GM19035 (cell line): ENCODE measurements at regions not wholly inside any gene's neighbourhood (a gene's known extent, or its start where the extent isn't known, plus 50 kb on each side); places are given as distances from the start of the nearest gene placed in this dataset.
"Not testable (repeated sequence)": the region's sequence is repeated elsewhere in the genome, so short reads cannot be mapped to it uniquely, and the experiment has no call there.

Experiments
- ATAC-seq: cut with Tn5 transposase; IDR thresholded peaks from one replicate; pipeline ENCODE4 v1.9.1; 2021; ENCODE audit not compliant: unreplicated experiment

DNA sequence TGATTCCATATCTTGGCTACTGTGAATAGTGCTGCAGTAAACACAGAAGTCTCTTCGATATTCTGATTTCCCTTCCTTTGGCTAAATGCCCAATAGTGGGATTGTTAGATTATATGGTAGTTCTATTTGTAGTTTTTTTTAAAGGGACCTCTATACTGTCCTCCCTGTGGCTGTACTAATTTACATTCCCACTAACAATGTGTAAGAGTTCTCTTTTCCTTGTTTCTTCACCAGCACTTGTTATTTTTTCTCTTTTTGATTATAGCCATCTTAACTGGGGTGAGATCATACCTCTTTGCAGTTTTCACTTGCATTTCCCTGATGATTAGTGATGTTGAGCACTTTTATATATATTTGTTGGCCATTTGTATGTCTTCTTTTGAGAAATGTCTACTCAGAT, 102.0 kb downstream of the CARTPT start:
- no peak for ATAC-seq

DNA sequence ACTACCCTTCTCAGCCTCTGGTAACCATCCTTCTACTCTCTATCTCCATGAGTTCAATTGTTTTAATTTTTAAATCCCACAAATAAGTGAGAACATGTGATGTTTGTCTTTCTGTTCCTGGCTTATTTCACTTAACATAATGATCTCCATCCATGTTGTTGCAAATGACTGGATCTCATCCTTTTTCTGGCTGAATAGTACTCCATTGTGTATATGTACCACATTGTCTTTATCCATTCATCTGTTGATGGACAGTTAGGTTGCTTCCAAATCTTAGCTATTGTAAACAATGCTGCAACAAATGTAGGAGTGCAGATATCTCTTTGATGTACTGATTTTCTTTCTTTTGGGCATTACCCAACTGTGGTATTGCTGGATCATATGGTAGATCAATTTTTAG, 103.0 kb downstream of the CARTPT start:
- not testable (repeated sequence) for ATAC-seq

DNA sequence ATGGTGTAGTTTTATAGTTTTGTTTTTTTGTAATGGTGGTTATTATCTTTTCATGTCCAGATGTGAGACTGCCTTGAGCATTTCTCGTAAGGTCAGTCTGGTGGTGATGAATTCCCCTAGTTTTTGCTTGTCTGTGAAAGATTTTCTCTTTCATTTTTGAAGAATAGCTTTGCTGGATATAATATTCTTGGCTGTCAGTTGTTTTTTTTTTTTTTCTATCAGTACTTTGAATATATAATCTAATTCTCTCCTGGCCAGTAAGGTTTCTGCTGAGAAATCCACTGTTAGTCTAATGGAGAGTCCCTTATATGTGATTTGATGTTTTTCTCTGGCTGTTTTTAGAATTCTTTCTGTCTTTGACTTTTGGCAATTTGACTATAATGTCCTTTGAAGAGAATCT, 106.9 kb downstream of the CARTPT start:
- ATAC-seq = no peak

DNA sequence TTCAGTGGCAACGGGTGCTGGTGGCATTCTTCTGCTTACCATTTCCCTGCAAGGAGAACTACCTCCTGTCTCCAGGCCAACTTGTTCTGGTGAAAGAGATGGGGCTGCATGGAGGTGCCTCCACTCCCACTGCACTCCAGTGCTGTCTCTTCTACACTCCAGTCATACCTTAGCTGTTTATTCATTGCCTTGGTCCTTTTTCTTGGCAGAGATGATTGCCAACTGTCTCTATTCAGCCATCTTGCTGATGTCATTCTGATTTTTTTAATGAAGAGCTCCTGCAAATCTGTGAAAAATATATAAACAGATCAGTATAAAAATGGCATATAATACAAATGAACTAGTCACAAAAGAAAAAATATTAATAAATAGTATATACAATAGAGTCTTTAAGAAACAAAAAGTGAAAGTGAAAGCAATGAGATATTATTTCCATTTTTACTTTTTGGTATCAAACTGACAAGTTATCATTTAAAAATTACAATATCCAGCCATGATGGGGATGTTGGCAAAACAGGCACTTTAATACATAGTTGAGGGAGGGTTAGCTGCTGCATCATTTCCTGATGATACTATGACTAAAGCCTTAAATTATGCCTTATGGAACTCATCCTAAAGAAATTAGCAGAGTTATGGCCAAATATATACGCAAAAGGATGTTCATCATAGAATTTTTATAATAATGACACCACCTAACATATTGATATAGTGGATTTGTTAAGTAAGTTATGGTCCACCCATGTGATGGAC, 109.4 kb downstream of the CARTPT start:
- ATAC-seq = no peak

DNA sequence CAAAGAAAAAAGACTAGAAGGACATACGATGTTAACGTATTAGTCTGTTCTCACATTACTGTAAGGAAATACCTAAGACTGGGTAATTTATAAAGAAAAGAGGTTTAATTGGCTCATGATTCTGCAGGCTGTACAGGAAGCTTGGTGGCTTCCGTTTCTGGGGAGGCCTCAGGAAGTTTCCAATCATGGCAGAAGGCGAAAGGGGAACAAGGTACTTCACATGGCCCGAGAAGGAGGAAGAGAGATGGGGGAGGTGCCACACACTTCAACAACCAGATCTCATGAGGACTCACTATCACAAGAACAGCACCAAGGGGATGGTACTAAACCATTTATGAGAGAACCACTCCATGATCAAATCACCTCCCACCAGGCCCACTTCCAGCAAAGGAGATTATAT, 110.1 kb downstream of the CARTPT start:
- no peak for ATAC-seq

DNA sequence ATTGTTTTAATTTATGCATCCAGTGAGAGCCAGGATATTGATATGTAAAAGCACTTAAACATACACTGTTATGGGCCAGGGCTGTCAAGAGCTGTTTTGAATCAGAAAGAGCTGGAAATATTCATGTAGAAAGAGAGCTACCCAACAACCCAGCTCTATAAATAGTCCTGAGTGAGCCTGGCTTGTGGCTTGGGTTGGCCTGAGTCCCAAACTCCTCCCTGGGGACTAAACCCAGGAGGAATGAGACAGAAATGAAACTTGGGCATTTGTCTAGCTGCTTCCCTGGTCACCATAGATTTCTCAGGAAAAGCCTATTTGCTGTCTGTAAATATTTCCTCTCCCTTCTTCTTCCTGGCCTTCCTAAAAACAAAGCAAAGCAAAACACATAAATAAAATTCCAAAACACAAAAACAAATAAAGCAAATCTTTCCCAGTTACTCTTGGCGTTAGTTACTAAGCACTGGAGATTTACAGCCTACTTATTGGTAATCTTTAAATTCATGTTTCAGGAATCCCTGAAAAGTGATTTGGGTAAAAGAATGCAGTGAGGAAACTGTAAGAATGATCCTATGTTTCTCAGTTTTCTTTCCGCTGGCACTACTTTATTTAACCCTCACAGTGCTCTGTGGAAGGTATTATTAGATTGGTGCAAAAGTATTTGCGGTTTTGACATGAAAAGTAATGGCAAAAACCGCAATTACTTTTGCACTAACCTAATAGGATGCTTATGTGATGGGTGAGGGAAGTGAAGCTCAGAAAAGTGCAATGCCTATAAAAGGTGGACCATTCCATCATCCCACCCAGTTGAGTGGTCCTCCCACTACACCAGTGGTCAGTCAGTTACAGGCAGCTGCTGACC, 111.8 kb downstream of the CARTPT start:
- ATAC-seq = no peak

DNA sequence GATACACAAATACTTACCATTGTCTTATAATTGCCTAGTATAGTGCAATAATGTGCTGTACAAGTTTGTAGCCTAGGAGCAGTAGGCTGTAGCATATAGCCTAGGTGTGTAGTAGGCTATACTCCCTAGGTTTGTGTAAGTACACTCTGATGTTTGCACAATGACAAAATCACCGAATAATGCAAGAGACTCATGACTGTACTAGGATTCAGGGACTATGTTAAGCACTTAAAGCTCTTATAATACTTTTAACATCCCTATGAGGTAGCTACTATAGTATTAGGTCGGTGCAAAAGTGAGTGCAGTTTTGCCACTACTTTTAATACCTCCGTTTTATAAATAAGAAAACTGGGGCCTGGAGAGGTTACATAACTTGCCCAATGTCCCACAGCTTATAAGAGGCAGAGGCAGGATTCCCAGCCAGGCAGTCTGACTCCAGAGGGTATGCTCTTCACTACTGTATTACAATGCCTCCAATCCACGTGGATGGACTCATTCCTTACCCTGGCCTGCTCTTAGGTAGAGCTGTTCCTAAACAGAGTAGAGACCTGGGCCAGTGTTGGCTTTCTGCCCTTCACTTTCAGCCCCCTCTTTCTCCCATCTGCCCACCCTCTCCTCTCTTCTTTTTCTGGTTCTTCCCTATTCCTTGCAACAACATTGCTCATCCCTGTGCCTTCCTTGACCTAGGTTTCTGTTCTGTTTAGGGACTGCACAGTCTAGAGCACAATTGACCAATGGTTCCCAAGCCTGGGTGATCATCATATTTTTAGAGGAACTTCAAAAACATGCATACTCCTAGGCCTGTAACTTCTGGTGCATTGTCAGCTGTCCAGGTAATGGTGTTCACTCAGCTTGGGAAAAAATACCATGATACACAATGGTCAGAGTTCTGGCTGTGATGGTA, 114.0 kb downstream of the CARTPT start:
- ATAC-seq = no peak

DNA sequence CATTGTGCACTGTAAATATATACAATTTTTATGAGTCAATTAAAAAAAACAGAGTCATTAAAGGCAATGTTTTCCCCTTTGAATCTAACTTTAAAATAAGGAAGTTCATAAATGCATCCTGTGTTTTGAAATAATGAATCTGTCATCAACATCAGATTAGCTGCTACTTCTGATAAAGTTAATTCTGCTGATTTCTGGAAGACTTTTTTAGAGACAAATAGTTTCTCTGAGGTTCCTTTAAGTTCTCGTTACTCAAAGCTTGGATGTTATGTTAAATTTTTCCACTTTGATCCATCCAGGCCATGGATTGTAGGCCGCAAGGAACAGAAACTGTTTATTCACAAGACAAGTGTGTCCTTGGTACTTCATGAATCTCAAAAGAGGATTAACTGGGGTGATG, 115.5 kb downstream of the CARTPT start:
- no peak for ATAC-seq

DNA sequence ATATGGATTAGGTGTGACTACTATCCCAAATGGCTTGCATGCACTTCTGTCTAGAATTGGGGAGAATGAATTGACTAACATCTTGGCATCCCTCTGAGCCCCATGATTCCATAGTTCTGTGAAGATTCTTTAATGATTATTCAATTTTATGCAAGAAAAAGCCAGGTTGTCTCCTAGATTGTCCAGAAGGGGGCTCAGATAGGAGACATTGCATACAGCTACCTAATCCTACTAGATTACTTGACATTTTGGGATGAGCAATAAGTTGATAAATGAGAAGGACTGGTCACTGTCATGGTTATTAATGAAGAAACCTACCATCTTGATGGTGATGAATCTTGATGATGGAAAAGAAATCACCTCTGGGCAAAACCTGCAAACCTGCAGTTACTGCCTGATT, 117.0 kb downstream of the CARTPT start:
- ATAC-seq = no peak

DNA sequence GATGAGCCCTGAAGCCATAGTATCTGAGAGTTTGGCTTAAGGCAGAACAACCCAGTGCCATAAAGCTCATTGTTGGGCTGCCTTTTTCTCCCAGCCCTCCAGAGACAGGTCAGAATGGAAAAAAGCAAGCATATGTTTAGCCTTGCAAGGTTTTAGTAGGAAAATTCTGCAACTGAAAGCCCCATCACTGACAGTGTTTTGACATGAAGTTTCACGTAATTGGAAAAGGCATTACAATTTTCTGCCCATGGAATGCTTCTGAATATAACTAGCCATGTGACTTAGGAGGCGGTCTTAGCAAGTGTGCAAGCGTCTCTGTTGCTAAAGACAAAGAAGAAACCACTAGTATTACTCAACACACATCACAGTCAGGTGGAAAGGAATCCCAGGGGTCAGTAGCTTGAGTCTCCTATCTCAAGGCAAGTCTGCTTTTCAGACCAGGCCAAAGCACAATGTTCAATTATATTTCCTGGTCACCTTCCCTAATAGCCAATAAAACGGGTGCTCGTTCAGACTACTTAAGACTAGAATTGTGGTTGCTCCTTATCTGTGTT, 117.6 kb downstream of the CARTPT start:
- no peak for ATAC-seq

DNA sequence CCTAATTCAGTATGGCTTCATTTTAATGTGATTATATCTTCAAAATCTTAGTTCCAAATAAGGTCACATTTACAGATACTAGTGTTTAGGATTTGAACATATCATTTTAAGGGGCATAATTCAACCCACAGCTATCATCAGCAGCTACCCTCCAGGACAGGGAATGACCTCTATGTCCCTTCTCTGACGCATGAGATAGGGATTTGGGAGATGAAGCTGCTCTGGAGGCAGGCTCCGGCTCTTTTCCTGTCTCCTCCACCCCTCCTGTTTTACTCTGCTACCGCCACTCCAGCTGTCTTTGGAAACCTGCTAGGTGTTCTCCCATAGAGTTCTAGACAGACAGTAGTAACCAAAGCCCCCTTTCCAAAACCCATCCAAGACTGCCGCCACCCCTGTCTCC, 119.2 kb downstream of the CARTPT start:
- no peak for ATAC-seq

DNA sequence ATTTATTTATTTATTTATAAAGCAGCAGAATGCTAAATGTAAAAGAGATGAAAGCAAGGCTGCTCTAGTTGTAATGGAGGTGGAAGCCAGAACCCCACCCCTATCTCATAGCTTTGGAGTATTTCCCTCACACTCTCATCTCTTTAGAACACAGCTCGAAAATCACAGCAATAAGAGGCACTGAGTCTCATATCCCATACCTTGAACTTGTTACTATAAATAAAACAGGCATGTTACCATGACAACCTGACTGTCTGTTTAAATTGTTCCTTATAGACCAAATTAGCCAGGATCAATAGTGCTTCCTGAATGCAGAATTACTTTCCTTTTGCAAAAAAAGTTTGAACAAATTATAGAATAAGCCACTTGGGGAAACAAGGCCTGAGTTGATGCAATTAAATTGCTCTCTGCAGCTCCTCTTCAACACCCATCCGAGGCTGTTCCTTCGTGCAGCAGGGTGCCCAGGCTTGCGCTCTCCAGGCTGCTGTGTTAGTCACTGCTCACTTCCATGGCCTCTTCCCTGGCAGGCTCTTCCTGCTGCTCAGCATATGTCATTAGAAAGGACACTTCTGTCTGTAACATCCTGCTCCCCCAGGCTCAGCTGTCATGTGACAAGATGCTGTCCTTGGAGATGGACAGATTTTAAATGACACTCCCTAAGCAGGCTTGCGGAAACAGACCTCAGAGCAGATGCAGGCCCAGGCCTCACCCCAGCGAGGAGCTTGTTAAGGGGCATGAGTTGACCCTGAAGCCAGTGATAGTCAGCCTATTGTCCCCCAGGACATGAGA, 120.2 kb downstream of the CARTPT start:
- ATAC-seq = no peak

DNA sequence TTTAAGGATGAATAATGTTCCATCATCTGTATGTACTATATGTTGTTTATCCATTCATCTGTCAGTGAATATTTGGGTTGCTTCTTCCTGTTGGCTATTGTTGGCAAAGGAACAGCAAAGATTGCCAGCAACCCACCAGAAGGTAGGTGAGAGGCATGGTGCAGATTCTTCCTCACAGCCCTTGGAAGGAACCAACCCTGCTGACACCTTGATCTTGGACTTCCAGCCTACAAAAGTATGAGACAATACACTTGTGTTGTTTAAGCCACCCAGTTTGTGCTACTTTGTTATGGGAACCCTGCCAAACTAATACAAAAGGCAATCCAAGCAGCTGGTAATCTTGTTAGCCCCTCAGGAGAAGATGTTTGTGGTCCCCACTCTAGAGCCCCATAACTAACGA, 122.0 kb downstream of the CARTPT start:
- ATAC-seq = no peak

DNA sequence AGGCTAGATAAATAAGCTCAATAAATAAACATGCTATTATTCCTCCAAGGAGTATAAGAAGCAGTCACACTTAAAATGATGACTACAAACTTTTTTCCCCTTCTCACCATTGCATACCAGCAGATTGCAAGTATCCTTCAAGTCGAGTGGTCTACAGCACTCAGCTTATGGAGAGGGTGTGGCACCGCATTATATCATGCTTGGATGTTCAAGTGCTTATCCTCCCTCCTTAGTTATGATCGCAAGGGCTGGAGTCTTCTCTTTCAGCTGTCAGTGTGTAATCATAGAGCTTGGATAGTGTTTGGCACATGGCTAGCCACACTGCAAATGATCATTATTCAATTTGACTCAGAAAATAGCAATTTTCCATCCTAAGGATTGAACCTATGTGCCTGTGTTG, 124.0 kb downstream of the CARTPT start:
- ATAC-seq = no peak

DNA sequence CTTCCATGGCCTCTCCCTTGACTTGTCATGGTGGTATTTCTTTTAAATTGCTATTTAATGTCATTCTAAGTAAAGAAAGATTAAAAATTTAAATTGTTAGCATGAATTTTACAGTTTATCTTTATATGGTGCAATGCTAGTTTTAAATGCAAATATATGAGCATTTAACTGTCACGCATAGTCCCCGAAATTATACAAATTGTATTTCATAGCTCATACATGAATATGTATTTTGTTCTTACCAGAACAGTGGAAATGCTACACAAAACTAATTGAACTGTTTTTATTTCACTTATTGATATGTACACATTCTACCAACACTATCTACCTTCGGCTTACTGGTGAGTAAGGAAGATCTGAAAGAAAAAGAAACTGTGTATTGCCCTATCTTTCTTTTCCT, 125.8 kb downstream of the CARTPT start:
- no peak for ATAC-seq

DNA sequence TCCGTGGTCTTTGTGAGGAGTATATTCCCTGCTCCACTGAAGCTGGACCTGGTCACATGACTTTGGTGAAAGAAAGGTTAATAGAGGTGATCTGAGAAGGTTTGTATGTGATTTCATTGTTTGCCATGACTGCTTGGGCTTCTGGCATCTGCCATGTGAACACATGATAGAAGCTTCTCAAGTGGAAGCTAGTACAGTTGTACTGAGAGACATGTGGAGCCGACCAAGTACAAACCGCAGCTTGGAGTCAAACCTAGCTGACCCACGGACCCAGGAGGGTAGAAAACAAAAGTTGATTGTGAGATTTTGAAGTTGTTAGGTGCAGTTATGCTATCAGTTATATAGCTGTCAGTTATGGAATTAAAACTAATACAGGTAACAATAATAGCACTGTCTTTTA, 140.4 kb downstream of the CARTPT start:
- no peak for ATAC-seq

DNA sequence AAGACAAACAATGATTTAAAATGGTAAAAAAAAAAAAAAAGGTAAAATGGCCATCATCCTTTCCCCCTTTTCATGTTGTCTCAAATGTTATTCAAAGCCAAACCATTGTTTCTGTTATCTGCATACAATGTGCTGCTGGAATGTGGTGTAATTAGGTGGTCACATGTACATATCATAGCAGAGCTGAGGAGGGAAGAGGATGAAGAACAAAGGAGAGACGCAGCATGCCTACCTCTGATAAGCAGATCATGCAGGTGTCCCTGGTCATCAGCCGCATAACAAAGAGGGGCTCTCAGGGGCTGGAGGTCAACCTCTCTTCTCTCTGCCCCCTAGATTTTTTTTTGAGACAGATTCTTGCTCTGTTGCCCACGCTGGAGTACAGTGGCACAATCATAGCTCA, 141.0 kb downstream of the CARTPT start:
- ATAC-seq = no peak

DNA sequence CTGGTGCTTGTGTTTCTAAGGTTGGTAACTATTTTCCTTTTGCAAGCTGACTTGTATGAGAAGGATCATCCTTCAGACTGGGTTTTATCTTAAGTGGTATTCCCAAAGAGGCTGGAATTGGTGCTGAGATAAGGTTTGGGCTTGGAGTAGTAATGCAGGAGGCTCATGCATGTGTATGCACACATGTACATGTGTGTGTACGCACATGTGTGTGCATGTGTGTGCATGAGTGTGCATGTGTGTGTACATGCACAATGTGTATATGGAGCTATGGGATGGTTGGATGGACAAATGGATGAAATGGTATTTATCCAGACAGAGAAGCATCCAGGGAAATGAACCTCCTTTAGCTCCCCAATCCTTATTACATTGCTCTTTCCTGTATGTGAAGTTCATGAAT, 142.6 kb downstream of the CARTPT start:
- no peak for ATAC-seq

DNA sequence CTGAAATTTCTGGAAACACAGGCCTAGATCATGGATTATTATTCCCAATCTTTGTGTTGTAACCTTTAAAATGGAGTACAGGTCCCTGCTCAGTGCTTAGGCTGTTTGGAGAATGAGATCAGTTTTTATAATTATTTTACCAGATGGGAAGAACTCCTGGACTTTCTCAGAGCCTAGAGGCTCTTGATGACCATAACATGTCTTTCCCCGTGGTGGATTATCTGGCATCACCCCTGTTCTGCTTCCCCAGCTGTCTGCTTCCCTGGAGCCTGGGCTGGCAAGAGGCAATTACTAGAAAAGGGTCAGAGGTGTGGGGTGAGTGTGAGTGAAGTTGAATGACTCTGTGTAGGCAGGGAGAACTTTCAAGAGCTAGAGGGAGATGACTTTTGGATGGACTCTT, 143.0 kb downstream of the CARTPT start:
- no peak for ATAC-seq

DNA sequence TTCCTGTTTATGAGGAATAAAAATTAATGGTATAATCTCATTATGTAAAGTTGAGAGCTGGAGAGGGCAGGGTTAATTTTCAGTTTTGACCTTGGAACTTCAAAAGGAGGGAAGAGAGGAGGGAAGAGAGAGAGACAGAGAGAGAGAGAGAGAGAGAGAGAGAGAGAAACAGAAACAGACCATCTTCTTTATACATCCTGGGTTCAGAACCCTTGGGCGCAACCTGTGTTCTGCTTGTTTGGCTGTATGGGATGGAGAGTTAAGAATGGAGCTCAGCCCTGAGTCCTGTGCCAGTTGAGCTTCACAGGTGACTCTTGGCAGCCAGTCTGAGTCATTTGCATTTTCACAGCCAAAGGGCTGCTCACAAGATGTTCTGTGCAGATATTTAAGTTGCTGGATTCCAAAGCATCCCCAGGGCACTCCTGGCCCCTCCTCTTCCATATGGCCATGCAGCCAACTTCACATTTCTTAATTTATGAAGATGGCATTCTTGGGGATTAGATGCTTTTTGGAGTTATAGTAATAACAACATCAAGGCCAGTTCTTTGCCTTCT, 143.5 kb downstream of the CARTPT start:
- no peak for ATAC-seq
